HG02973 (cell line): ENCODE measurements at regions not wholly inside any gene's neighbourhood (a gene's known extent, or its start where the extent isn't known, plus 50 kb on each side); places are given as distances from the start of the nearest gene placed in this dataset.
"Not testable (repeated sequence)": the region's sequence is repeated elsewhere in the genome, so short reads cannot be mapped to it uniquely, and the experiment has no call there.

ENCODE experiments used
- ATAC-seq: cut with Tn5 transposase; IDR thresholded peaks from one replicate; pipeline ENCODE4 v1.9.1; 2021; ENCODE audit warnings: moderate library complexity; ENCODE audit not compliant: unreplicated experiment

GRCh38 chr17:71550675-71551074 lies 570.1 kb upstream of the SOX9 start:
- no peak for ATAC-seq

GRCh38 chr17:71553381-71553780 lies 567.4 kb upstream of the SOX9 start:
- no peak for ATAC-seq

DNA sequence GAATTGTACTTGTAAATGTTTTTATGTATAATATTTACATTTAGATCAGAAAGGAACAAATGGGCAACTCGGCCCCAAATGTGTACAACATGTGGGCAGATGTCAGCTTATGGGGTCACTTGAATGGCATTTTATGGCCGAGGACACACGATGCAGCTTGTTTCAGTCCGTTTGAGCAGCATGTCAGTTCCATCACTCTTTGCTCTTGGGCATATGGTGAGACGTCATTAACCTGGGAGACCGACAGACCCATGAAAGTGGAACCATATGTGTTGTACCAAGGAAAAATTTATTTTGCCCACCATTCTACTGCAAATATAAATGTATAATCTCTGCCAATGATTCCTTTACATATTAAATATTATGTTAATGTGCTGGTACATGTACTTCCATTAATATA lies 561.9 kb upstream of the SOX9 start:
- ATAC-seq: no peak

- no peak for ATAC-seq
These were observed 548.5 kb upstream of the SOX9 start for GRCh38 chr17:71572343-71572742.

GRCh38 chr17:71578446-71578845 lies 542.4 kb upstream of the SOX9 start:
- no peak for ATAC-seq

GRCh38 chr17:71580220-71580619 lies 540.6 kb upstream of the SOX9 start:
- no peak for ATAC-seq

GRCh38 chr17:71585540-71585939 lies 535.3 kb upstream of the SOX9 start:
- ATAC-seq: no peak

GRCh38 chr17:71592431-71592830 lies 528.4 kb upstream of the SOX9 start:
- no peak for ATAC-seq

DNA sequence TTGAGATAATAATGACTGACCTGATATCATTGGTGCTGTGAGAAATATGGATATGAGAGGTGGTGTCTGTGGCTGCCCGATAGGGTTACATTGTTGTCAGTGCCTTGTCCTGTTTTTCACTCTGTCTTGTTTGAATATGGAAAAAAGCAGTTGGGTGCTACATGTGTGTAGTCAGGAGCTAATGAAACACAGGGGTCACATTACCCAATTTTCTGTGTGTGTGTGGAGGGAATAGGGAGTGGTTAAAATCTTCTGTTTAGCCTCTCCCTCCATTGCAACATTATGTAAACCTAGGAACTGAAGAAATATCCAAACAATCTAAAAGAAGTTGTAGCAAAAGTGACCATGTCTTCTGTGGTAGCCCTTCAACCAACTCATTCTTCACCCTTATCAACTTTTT lies 527.7 kb upstream of the SOX9 start:
- no peak for ATAC-seq

- ATAC-seq: not testable (repeated sequence)
These were observed 521.2 kb upstream of the SOX9 start for GRCh38 chr17:71599583-71599982.

- no peak for ATAC-seq
These were observed 520.6 kb upstream of the SOX9 start for GRCh38 chr17:71600137-71600789.

DNA sequence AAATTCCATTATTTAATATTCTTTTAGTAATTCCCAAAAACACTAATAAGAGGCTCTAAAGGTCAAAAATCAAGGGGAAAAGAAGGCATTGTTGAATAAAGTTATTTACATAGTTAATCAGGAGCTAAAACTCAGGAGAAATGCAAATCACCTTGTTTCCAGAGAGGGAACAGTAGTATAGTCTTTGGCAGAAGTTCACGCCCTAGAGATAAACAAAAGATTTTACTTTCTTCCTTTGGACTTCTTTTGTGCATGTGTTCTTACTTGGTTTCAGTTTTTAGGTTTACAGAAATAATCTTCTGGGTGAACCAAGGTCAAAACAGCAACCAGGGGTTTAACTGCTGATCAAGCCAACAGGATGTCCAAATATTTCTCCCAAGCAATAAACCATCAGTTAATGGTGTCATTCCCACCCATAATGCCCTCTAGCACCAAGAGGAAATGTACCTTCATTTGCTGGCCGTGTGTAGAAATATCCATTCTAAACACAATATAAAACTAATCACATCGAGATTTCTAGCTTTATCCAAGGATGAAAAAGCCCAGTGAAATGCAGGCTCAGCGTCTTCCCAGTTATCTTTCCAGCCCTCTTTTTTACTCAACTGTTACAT lies 518.8 kb upstream of the SOX9 start:
- ATAC-seq: no peak

GRCh38 chr17:71613996-71614395 lies 506.8 kb upstream of the SOX9 start:
- ATAC-seq: no peak

DNA sequence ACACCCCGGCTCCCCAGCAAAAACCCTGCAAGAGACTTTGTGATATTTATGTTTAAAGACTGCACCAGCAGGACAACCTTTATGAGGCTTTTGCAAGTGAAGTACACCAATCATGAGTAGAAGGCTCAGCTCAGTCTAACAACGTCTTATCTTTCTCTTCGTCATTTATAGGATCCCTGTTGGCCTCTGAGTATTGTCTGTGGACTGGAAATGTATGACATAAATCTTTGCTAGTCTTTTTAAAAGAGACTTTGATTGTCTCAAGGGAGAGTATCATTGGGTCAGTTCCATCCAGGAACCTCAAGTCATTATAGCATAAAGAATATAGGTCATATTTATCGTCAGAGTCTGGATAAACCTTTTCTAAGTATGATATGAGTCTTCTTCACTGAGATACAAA lies 505.0 kb upstream of the SOX9 start:
- no peak for ATAC-seq

DNA sequence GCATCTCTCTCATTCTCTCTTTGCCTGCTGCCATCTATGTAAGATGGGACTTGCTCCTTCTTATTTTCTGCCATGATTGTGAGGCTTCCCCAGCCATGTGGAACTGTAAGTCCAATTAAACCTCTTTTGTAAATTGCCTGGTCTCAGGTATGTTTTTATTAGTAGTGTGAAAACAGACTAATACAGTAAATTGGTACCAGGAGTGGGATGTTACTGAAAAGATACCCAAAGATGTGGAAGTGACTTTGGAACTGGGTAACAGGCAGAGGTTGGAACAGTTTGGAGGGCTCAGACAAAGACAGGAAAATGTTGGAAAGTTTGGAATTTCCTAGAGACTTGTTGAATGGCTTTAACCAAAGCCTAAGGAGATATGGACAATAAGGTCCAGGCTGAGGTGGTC lies 503.1 kb upstream of the SOX9 start:
- not testable (repeated sequence) for ATAC-seq

DNA sequence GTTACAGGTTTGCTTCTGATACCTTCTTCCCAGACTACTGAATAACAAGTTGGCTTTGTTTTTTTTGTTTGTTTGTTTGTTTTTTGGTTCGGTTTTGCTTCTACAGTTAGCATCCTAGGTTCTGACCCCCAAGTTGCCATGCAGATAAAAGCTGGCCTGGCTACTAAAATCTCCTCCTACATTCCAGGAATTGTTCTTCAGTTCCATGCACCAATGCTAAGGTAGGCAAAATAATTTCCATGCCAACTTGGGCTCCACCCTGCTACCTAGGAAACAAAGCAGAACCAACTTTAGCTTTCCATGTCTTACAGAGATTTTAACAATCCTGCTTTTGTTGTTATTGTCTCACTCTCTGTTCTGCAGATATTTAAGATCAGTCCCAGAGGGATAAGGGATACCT lies 495.5 kb upstream of the SOX9 start:
- ATAC-seq: no peak

DNA sequence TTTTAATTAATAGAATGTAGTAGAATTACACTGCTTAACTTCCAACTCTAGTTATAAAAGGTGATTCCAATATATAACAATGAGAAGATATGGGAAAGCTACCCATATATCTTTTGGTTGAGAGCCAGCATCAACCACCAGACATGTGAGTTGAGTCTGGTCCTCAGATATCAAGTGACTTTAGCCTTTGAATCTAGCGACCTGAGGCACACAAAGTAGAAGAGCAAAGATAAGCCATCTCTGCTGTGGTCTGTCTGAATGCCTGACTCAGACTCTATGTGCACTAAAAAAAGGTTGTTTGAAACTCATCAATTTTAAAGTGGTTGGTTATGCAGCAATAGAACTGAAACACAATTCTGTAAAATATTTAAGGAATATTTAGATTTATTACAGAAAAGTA lies 492.5 kb upstream of the SOX9 start:
- no peak for ATAC-seq

DNA sequence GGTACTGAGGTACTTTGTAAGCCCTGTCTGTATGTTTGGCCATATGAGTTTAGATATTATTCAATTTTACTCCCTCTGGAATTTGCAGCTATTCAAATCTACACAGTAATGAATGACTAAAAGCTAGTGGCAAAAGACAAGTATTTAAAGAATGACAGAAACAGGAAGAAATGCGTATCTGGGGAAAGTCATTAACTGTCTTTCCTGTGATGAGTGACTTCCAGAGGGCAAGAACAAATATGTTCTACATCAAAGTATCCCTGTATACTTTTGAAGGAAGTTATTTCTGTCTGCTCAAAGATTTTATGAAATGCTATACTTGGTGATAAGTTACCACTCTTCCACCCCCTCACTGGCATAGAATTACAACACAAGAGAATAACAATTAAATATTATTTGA lies 489.3 kb upstream of the SOX9 start:
- ATAC-seq: no peak

DNA sequence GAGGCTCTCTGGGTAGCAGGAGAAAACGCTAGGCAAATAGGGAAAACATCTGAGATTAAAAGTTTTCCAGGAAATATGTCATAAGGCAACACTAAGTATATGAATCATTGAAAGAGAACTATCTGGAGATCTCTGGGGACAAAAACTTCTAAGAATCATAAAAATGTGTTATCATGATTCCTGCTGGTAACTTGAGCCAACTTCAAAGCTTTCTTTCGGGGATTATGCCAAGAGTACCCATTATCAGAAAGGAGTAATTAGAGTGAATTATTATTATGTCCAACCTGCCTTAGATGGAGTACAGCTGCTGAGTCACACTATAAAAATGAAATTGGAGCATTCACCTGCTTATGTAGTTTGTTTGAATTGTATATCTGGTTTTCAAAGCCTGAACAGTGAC lies 488.5 kb upstream of the SOX9 start:
- ATAC-seq: no peak

- ATAC-seq: no peak
These were observed 487.4 kb upstream of the SOX9 start for GRCh38 chr17:71633391-71633849.

DNA sequence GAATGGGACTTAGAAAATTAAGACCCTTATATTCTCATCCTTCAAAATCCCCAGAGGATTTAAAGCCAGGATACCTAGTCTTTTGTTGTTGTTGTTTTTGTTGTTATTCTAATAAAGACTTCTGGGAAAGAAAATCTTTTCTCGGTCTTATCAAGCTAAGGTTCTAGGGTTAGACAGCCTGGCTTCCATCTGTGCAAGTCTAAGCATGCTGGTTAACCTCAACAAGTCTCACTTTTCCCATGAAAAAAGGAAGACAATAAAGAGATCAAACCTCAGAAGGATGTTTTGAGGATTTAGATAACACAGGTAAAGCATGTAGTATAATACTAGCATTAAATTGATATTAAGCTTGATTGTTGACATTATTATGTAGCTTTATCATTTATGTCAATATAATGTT lies 486.4 kb upstream of the SOX9 start:
- ATAC-seq: no peak

DNA sequence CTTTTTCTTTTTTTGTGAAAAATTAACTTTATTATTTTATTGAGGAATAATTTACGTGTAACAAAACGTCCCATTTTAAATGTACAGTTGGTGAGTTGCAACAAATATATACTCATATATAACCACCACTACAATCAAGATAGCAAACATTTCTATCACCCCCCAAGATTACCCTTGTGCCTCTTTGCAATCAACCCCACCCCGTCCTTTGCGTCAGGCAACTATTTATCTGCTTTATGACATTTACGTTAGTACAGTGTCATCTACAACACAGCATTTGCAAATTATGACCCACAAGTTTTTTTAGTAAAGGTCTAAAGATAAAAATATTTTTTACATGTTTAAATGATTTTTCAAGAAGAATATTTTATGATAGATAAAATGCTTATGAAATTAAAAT lies 485.6 kb upstream of the SOX9 start:
- no peak for ATAC-seq

GRCh38 chr17:71636644-71637043 lies 484.2 kb upstream of the SOX9 start:
- ATAC-seq: no peak
